Immature natural killer cell (primary cell): ENCODE measurements at regions not wholly inside any gene's neighbourhood (a gene's known extent, or its start where the extent isn't known, plus 50 kb on each side); places are given as distances from the start of the nearest gene placed in this dataset.
A peak's percentile ranks its signal among the peaks of the same experiment; 100 is the strongest.

Source experiments
- DNase-seq, 3 donors: peaks; one replicate each; pipeline ENCODE4 v3.0.0; 2022; ENCODE audit warnings: mixed read lengths in 1 of 3
- H3K27ac Mint-ChIP-seq, 6 donors: one replicate each; pipeline ENCODE4 v1.8.0; 2020; ENCODE audit warnings: mixed read lengths in 6 of 6, mild to moderate bottlenecking in 5 of 6, inconsistent platforms in 4 of 6, moderate library complexity in 3 of 6
- H3K27me3 Mint-ChIP-seq, 3 donors: one replicate each; pipeline ENCODE4 v1.8.0; 2020 to 2021; ENCODE audit warnings: low read depth in 3 of 3, mild to moderate bottlenecking in 3 of 3, mixed read lengths in 3 of 3, moderate library complexity in 3 of 3, inconsistent platforms in 1 of 3
- H3K36me3 Mint-ChIP-seq, 3 donors: one replicate each; pipeline ENCODE4 v1.8.0; 2020; ENCODE audit warnings: mixed read lengths in 3 of 3, inconsistent platforms in 2 of 3, mild to moderate bottlenecking in 2 of 3
- H3K4me1 Mint-ChIP-seq, 2 donors: one replicate each; pipeline ENCODE4 v1.8.0; 2020; ENCODE audit warnings: inconsistent platforms in 2 of 2, mild to moderate bottlenecking in 2 of 2, mixed read lengths in 2 of 2, moderate library complexity in 1 of 2
- H3K4me3 Mint-ChIP-seq, 5 donors: one replicate each; pipeline ENCODE4 v1.8.0; 2020; ENCODE audit warnings: mild to moderate bottlenecking in 5 of 5, mixed read lengths in 5 of 5, inconsistent platforms in 3 of 5, moderate library complexity in 3 of 5
- H3K9me3 Mint-ChIP-seq, 6 donors: one replicate each; pipeline ENCODE4 v1.8.0; 2020; ENCODE audit warnings: mild to moderate bottlenecking in 6 of 6, mixed read lengths in 6 of 6, inconsistent platforms in 4 of 6, moderate library complexity in 3 of 6

DNA sequence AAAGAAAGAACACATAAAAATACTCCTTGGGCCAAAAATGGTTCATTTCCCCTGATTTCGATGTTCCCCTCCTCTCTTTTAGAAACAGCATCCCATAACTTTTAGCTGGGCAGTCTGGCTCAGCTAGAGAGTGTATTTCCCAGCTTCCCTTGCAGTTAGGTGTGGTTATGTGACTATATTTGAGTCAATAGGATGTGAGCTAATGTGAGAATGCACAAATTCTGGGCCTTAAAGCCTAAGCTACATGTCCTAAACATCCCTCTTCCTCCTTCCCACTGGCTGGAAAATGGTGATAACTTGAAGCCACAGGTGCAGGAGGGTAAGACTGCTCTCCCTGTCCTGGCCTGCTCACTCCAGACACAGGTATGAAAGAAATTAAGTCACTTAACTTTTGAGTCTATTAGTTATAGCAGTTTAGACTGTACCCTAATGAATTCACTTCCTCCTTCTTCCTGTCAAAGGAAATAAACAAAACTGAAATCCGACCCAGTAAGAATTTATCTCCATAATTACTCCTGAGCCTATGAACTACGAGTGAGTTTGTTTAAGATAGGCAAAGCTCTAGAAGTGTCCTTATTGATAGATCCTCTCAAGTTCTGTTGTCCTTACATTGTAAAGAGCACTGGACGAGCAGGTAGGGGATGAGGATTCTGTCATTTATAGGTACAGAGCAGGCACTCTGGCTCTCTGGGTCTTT is 177.6 kb downstream of the MTX2 start:
- H3K36me3 Mint-ChIP-seq = no peaks in the 10 kb centered on the region
- H3K4me3 Mint-ChIP-seq = no peak overlapping the region
- peaks cover 0 to 2% (median 0%) of the 10 kb centered on the region in 6 donors for H3K9me3 Mint-ChIP-seq
- peaks cover 2 to 10% (median 5%) of the 10 kb centered on the region in 3 donors for H3K27me3 Mint-ChIP-seq
- DNase-seq = no peak
- peaks cover 0 to 2% of the 10 kb centered on the region in 2 donors for H3K4me1 Mint-ChIP-seq
- no peak overlapping the region for H3K27ac Mint-ChIP-seq

DNA sequence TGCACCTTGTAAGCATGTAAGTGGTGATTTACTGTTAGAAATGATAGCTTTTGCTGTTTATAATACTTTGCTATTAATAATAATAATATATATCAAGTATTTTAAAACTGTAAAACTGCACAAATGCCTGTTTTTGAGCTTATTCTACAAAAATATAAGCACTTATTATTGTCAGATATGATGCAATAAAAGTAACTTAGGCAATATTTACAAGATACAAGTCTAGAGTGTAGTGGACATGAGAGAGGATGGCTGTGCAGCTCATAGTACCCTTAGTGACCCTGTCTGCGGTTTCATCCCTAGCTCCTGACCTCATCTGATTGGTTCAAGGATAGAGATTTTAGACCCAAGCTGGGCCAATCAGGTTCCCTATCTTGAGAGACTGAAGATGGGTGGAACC is 178.4 kb downstream of the MTX2 start:
- no peak overlapping the region for H3K27ac Mint-ChIP-seq
- no peaks in the 10 kb centered on the region for H3K36me3 Mint-ChIP-seq

DNA sequence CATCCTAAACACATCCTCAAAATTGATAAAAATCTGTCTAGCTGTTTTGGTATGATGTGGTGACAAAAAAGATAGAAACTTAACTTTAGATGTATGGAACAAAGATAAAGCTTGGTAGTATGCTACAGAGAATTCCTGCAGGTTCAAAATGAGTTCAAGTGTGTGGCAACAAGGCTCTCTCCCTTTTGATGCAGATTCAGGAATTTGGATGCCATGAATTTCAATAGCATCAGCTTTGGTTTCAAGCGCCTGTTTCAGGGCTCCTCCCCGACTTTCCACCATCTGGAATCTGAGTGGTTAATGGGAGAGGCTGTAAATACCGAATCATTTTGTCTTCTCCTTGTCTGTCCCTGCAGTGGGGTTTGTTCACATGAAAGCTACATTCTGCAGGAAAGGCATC is 180.6 kb downstream of the MTX2 start:
- H3K4me3 Mint-ChIP-seq = no peak overlapping the region
- H3K27ac Mint-ChIP-seq = no peak overlapping the region
- no peaks in the 10 kb centered on the region for H3K9me3 Mint-ChIP-seq
- peaks cover 2 to 12% (median 6%) of the 10 kb centered on the region in 3 donors for H3K27me3 Mint-ChIP-seq
- peaks cover 0 to 2% of the 10 kb centered on the region in 2 donors for H3K4me1 Mint-ChIP-seq
- no peak for DNase-seq
- H3K36me3 Mint-ChIP-seq = no peaks in the 10 kb centered on the region

More for the DNA sequence above, 178.4 kb downstream of the MTX2 start:
- Mint-ChIP-seq H3K4me3 (no peak overlapping the region), H3K27me3 (peaks cover 2 to 11% (median 5%) of the 10 kb centered on the region in 3 donors), H3K9me3 (peaks cover 0 to 2% (median 0%) of the 10 kb centered on the region in 6 donors), H3K4me1 (peaks cover 0 to 2% of the 10 kb centered on the region in 2 donors)
- DNase-seq = no peak

DNA sequence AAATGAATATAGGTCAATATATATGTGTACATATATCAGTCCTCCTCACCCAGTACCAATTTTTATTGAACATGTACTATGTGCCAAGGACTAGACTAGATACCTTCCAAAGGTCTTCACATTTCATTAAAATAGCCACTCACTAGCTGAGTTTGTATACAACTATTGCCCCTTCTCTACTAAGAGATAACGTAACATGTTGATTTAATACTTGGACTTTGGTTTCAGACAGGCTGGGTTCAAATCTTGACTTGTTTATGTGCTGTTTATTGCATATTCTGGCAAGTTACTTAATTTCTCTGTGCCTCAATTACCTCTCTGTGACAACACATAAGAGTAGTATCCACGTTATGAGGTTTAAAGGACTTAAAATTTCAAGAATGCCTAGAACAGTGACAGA is 184.5 kb downstream of the MTX2 start:
- Mint-ChIP-seq H3K4me3 (no peak overlapping the region), H3K9me3 (no peaks in the 10 kb centered on the region), H3K27ac (no peak overlapping the region), H3K27me3 (peaks cover 4 to 18% (median 8%) of the 10 kb centered on the region in 3 donors), H3K4me1 (no peaks in the 10 kb centered on the region), H3K36me3 (no peaks in the 10 kb centered on the region)
- no peak for DNase-seq

DNA sequence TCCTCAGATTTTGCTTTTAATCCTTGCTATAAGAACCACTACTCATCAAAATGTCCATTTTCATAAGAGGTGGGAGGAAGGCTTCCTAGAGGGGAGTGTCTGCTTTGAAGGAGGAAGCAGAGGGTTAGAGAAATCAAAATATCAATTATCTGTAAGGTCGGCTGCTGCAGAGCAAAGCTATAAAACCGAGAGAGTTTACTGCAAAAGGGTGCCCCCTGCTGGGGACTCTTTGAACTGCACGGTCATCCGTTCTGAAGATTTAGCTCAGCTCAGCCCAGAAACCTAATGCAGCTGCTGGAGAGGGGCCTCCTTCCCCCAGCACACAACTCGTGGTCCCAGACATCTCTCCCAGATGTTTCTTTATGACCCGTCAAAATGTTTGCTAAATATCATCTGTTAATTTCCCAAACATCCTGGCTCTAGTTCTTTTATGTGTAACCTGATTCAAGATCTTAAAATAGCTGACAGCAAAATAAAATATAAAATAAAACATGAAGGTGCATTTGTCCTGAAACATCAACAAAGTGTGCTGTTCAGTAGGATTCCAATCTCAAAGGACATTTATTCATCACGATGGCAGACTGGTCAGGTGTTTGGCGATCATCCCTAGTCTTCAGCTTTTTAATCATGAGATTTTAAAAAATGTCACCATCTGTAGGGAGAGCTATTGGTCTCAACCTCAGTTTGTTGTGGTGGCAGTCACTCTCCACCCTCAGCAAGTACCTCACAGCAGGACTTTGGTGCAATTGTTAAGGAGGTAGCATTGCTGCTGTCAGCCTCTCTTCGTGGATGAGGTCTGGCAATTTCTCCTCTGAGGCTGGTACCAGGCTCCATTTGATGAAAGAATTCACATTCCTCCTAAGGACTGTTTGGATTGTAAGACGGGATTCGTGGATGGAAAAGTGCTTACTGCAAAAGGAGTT is 185.9 kb downstream of the MTX2 start:
- Mint-ChIP-seq H3K4me1 (no peaks in the 10 kb centered on the region), H3K36me3 (no peaks in the 10 kb centered on the region), H3K27ac (no peak overlapping the region), H3K9me3 (no peaks in the 10 kb centered on the region), H3K4me3 (no peak overlapping the region), H3K27me3 (peaks cover 4 to 24% (median 15%) of the 10 kb centered on the region in 3 donors)
- peak; percentile 46 to 62 (median 57) for DNase-seq

DNA sequence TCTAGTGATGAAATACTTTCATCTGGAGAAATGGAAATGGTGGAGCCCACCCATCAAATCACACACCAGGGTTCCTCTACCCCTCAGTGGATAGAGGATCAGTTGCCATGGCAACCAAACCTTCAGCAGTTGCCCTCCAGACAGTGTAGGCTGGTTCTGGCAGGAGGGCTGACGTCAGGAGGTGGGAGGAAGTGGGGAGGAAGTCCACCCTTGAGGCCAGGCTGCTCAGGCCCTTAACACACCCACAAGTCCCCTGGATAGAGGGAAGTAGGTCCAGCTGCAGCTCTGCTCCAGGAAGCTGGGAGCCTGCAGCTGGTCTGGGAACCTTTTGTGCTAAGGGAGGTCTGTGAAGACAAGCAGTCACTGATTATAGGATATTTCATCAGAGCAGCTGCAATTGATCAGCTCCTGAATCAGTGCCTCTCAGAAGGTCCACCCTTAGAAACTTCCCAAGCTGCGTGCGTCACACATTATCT is 186.6 kb downstream of the MTX2 start:
- H3K4me1 Mint-ChIP-seq = no peaks in the 10 kb centered on the region
- no peak overlapping the region for H3K27ac Mint-ChIP-seq
- H3K9me3 Mint-ChIP-seq = no peaks in the 10 kb centered on the region
- H3K36me3 Mint-ChIP-seq = no peaks in the 10 kb centered on the region
- H3K27me3 Mint-ChIP-seq = peaks cover 4 to 22% (median 13%) of the 10 kb centered on the region in 3 donors
- H3K4me3 Mint-ChIP-seq = no peak overlapping the region
- no peak for DNase-seq

DNA sequence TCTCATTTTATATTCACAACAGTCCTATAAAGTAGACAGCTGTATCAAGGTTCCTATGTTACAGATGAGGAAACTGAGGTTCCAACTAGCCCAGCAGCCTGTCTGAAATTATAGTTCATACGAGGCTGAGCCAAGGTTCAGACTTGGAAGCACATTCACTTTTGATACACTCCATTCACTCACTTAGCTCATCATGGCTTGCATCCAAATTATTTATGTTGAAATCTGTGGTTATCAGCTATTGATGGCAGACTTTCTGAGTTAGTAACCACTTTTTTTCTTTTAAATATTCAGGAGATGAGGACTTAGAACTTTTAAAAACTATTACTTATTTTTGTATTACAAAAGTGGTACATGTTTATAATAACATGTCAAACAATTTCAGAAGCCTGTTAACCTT is 188.2 kb downstream of the MTX2 start:
- H3K27ac Mint-ChIP-seq = no peak overlapping the region
- no peak for DNase-seq
- no peaks in the 10 kb centered on the region for H3K9me3 Mint-ChIP-seq
- H3K36me3 Mint-ChIP-seq = no peaks in the 10 kb centered on the region
- peaks cover 4 to 20% (median 16%) of the 10 kb centered on the region in 3 donors for H3K27me3 Mint-ChIP-seq
- no peaks in the 10 kb centered on the region for H3K4me1 Mint-ChIP-seq
- no peak overlapping the region for H3K4me3 Mint-ChIP-seq

DNA sequence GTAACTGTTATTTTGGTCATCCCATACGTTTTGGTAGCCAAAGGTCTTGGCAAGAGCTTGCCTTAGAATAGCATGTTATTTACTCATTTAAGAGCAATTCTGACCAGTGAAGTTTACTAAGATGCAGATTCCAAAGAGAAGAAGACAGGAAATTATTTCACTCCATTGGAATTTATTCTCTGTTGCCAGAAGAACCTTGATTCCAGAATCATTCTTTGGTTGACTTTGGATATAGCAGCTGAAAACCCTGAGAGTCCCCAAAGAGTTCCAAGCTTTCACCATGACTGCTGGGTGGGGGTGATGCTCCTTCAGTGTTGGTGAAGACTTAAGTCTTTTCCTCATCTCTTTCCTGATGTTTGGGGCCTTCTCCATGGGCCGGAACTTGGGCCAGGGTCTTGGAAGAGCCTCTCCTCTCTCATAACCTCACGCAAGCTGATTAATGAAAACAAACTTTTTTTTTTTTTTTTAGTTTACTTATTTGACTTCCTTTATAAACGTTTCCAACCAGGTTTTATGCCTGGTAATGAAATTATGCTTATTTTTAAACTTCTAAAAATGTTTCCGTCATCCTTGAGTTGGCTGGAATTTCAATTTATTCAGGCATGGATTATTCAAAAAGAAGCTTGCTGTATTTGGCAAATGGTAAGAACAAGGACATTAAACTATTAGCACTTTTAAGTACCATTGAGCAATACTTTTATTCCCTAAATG is 192.0 kb downstream of the MTX2 start:
- no peak overlapping the region for H3K27ac Mint-ChIP-seq
- peaks cover 6 to 20% (median 18%) of the 10 kb centered on the region in 3 donors for H3K27me3 Mint-ChIP-seq
- H3K4me1 Mint-ChIP-seq = no peaks in the 10 kb centered on the region

DNA sequence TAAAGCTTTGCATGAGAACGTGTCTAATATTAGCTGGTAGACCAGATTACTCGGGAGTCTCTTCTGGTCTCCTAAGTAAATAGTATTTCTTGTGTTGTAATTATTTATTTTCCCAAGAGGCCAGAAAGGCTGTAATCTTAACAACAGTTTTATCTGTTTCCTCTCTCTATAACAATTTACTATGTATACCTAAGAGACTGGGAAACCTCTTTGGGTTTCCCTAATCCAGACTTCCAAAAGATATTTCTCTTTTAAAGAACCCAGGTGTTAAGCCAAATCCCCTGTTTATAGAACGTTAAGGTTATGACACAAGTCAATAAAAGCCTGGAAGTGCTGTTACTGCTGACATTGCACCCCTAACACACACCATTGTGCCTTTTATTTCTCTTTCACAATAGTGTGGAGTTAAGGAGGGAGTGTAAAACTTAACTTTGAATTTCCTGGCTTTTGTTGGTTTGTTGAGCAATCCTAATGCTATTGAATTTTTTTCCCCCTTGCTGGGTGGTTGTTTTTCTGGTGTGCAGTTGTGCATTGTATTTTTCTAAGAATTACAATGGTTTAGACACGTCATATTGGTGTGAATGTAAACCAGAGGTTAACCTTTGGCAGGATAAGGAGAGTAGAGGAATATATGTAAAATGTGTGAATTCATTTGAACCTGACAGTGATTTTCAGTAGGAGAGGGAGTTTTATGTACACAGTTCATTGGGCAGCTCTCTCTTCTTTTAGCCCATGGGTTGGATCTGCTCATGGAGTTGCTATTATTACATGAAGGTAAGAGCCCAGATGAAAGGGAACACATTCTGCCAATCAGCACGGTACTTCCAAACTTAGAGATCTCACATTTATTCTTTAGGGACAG is 192.8 kb downstream of the MTX2 start:
- H3K9me3 Mint-ChIP-seq = no peaks in the 10 kb centered on the region
- no peak for DNase-seq
- no peak overlapping the region for H3K27ac Mint-ChIP-seq
- no peaks in the 10 kb centered on the region for H3K36me3 Mint-ChIP-seq
- H3K4me1 Mint-ChIP-seq = no peaks in the 10 kb centered on the region
- H3K27me3 Mint-ChIP-seq = peaks cover 6 to 23% (median 20%) of the 10 kb centered on the region in 3 donors
- H3K4me3 Mint-ChIP-seq = no peak overlapping the region

More for the DNA sequence above, 192.0 kb downstream of the MTX2 start:
- Mint-ChIP-seq H3K9me3 (no peaks in the 10 kb centered on the region), H3K36me3 (no peaks in the 10 kb centered on the region), H3K4me3 (no peak overlapping the region)
- DNase-seq = no peak

DNA sequence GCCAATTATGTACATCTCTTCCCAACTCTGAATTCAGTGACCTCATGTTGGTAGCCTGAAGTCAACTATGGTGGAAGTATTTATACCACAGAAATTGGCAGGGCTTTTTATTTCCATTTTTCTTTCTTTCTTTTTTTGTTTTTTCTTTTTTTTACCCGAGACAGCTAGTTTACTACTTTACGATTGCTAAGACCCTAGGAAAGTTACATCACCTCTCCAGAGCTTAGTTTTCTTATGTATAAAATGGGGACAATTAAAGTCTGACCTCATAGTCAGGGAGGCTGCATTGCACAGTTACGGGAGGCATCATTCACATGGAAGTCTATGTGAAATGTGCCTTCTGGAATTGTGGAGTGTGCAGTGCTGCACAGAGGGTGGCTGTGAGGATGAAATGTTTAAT is 194.3 kb downstream of the MTX2 start:
- no peaks in the 10 kb centered on the region for H3K4me1 Mint-ChIP-seq
- peaks cover 10 to 21% (median 18%) of the 10 kb centered on the region in 3 donors for H3K27me3 Mint-ChIP-seq
- H3K36me3 Mint-ChIP-seq = no peaks in the 10 kb centered on the region
- DNase-seq = no peak
- H3K27ac Mint-ChIP-seq = no peak overlapping the region
- no peak overlapping the region for H3K4me3 Mint-ChIP-seq
- no peaks in the 10 kb centered on the region for H3K9me3 Mint-ChIP-seq

DNA sequence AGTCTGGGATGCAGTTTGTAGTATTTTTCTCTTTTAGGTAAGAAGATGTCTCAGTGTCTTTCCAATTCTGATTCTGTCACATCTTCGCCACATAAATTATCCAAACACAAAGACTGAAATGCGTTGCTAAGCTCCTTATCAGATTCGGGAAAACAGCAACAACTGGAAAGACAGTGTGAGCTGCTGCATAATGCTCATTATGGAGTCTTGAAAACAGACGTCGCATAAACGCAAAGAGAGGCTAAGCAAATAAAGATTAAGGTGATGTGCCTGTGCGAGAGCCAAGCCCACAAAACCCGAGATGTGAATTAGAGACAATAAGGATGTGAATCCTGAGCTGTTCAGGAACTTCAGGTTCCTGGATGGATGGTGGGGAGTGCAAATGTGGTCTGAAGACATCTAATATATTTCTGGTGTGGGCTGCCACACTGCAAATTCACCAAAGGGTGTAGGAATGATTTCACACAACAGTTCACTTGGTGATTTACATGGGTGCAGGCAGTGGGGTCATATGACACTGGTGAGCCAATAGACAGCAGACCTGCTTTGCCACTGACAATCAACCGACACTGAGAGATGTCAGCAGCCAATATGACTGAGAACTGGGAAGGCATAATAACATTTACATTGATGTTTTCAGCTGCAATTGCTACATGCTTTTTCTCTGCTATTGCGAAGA is 195.8 kb downstream of the MTX2 start:
- Mint-ChIP-seq H3K27ac (no peak overlapping the region), H3K27me3 (peaks cover 11 to 12% (median 11%) of the 10 kb centered on the region in 3 donors), H3K4me1 (no peaks in the 10 kb centered on the region), H3K4me3 (no peak overlapping the region), H3K9me3 (no peaks in the 10 kb centered on the region), H3K36me3 (no peaks in the 10 kb centered on the region)
- no peak for DNase-seq

DNA sequence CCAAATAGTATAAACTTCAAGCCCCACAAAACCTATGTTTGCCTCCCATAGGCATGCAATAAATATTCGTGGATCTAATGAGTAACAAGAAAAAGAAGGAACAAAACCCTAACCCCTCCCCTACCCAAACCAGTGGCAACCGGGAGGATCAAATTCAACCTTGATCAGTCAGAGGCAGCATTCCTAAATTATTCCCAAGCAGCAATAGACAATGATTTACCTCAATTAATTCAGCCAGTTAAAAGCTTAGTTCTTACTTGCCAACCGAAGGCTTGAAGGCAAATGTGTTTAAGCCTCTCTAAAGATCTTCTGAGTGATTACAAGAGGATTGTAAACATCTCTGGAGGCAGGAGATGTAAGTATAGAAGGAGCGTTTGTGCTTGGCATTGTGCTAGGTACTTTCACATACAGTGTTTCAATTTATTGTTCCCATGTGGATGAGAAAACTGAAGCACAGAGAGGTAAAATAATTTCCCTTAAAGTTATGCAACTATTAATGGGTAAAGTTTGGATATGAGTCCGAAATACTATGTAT is 197.7 kb downstream of the MTX2 start:
- Mint-ChIP-seq H3K4me3 (no peak overlapping the region), H3K4me1 (no peaks in the 10 kb centered on the region), H3K27ac (no peak overlapping the region), H3K36me3 (no peaks in the 10 kb centered on the region), H3K27me3 (peaks cover 10 to 11% (median 11%) of the 10 kb centered on the region in 3 donors), H3K9me3 (no peaks in the 10 kb centered on the region)
- DNase-seq = no peak
